ENCODE measurements at regions not wholly inside any gene's neighbourhood (a gene's known extent, or its start where the extent isn't known, plus 50 kb on each side); places are given as distances from the start of the nearest gene placed in this dataset.
"Not testable (repeated sequence)": the region's sequence is repeated elsewhere in the genome, so short reads cannot be mapped to it uniquely, and the experiment has no call there.

DNA sequence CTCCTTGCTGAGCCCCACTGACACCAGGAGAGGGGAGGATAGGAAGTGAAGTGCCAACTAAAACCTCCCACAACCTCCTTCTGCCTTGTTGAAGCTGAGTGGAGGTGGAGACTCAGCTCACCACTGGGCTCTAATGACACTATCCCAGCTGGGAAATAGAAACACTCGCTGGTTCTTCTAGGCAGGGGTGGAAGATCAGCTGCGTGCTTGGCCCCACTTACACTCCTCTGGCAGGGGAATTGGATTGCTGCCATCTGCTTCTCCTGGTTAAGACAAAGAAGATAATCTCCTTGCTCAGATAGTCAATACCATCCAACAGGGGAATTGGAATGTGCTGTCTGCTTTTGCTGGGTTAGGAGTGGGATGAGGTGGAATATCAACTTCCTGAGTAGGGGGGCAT lies 392.5 kb downstream of the ZNF674 start:
- DNase-seq = no peak

DNA sequence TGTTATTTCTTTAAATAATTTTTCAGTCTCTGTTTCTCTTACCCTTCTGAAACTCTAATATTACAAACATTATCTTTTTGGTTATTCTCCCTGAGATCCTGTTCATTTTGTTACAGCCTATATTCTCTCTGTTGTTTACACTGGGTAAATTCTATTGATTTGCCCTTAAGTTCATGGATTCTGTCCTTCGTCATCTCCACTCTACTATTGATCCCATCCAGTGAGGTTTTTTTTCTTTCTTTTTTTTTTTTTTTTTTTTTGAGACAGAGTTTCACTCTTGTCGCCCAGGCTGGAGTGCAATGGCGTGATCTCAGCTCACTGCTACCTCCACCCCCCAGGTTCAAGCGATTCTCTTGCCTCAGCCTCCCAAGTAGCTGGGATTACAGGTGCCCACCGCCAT lies 393.9 kb downstream of the ZNF674 start:
- not testable (repeated sequence) for DNase-seq

DNA sequence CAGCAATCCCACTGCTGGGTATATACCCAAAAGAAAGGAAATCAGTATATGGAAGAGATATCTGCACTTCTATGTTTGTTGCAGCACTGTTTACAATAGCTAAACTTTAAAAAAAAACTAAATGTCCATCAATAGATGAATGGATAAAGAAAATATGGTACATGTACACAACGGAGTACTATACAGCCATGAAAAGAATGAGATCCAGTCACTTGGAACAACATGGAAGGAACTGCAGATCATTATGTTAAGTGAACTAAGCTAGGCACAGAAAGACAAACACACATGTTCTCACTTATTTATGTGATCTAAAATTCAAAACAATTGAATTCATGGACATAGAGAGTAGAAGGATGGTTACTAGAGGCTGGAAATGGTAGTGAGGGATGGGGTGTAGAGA lies 400.7 kb downstream of the ZNF674 start:
- DNase-seq = no peak

DNA sequence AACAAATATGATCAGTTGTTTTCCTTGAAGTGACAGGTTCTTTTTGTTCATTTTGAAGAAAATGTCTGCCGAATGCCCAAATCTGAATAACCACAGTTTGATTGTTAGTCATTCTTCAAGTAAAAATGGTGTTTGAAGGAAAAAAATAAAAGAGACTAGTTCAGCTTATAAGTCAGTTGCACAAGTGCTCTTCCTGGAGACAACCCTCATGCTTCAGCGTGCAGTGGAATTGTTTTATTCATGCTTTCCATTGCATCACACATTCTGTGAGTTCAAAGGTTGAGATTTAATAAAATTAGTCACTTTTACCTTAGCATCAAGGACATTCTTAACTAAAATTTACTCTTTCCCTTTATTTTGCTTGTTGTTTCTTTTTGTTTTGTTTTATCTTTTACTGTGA lies 404.9 kb downstream of the ZNF674 start:
- no peak for DNase-seq

DNA sequence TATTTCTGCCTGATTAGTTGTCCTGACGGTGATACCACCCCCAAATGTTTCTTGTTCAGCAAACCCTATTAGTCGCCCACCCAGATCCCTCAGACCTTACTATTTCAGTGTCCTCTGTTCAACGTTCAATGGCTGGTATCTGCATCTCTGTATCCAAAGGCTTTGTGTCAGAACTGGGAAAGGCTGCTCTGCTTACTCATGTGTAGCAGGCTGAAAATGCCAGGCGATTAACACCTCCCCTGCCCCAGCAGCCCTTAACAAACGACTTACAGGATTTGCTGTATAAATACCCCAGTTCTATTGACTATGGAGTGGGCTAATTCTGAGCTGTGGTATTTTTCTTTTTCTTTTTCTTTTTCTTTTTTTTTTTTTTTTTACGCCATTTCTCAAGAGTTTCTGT lies 415.0 kb downstream of the ZNF674 start:
- no peak for DNase-seq

DNA sequence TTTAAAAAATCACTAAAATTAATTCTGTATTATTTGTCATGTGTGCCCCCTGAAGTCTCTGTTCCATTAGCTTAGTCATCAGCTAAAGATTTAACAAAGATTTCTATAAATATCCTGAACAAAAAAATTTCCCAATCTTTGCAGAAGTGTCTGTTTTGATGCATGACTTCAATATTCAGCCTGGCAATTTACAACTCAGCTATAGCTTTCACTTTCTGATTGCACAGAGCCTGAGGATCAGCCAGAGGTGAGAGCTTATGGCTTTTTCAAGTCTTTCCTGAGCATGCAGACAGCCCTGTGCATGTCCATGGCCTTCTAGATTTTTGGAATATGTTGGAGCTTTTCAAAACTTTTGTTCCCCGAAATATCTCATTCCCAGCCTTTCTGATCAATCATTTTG lies 420.1 kb downstream of the ZNF674 start:
- no peak for DNase-seq

DNA sequence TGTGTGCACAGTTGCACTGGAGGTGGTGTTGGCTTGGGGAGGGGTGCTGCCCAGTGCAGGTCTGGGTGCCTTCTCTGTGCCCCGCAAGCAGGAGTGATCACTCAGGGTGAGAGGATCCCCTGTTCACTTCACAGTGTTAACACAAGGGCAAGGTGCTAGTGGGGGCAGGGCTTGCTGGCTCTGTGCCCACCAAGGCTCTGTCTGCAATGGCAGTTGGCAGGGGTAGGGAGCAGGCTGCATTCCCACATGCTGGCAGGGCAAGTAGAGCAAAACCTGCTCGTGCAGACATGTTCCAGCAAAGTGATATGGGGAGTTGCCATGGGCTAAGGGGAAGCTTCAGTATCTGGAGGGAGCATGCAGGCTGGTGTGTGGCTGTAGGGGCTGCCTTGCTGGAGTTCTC lies 428.0 kb downstream of the ZNF674 start:
- DNase-seq = no peak

DNA sequence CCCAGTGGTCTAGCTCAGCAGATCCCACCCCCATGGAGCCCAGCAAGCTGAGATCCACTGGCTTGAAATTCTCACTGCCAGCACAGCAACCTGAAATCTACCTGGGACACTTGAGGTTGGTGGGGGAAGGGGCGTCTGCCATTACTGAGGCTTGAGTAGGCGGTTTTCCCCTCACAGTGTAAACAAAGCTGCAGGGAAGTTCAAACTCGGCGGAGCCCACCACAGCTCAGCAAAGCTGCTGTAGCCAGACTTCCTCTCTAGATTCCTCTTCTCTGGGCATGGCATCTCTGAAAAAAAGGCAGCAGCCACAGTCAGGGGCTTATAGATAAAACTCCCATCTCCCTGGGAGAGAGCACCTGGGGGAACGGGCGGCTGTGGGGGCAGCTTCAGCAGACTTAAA lies 457.9 kb downstream of the ZNF674 start:
- not testable (repeated sequence) for DNase-seq

DNA sequence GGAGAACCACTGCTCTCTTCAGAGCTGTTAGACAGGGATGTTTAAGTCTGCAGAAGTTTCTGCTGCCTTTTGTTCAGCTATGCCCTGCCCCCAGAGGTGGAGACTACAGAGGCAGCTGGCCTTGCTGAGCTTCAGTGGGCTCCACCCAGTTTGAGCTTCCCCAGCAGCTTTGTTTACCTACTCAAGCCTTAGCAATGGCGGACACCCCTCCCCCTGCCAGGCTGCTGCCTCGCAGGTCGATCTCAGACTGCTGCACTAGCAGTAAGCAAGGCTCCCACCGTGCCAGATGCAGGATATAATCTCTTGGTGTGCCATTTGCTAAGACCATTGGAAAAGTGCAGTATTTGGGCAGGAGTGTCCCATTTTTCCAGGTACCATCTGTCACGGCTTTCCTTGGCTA lies 465.1 kb downstream of the ZNF674 start:
- DNase-seq = not testable (repeated sequence)

DNA sequence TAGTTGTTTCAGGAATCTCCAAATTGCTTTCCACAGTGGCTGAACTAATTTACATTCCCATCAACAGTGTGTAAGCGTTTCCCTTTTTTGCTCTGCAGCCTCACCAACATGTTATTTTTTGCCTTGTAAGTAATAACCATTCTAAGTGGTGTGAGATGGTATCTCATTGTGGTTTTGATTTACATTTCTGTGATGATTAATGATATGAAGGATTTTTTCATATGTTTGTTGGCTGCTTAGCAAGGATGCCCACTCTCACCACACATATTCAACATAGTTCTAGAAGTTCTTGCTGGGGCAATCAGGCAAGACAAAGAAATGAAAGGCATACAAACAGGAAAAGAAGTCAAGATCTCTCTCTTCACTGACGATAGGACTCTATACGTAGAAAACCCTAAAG lies 472.4 kb downstream of the ZNF674 start:
- no peak for DNase-seq

DNA sequence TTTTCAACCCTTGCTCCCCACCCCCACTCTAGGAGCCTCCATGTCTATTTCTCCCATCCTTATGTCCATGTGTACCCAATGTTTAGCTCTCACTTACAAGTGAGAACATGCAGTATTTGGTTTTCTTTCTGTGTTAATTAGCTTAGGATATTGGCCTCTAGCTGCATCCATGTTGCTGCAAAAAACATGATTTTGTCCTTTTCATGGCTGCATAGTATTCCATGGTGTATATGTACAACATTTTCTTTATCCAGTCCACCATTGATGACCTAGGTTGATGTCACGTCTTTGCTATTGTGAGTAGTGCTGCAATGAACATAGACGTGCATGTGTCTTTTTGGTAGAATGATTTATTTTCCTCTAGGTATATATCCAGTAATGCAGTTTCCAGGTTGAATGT lies 472.8 kb downstream of the ZNF674 start:
- DNase-seq = no peak

DNA sequence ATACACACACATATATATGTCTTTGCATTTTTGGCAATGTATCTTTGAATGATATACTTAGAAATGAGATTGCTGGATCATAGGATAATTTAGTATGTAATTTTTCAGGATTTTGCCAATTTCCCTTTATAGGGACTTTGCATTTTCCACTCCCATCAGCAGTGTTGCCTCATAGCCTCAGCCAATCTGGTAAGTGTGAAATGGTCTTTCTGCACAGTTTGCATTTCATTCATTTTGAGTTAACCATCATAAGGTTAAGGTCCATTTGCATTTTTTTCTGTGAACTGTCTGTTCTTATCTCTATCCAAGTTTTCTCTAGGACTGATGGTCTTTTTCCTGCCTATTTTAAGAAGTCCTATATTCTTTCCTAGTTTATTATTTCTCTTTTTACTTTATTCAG lies 474.8 kb downstream of the ZNF674 start:
- no peak for DNase-seq

DNA sequence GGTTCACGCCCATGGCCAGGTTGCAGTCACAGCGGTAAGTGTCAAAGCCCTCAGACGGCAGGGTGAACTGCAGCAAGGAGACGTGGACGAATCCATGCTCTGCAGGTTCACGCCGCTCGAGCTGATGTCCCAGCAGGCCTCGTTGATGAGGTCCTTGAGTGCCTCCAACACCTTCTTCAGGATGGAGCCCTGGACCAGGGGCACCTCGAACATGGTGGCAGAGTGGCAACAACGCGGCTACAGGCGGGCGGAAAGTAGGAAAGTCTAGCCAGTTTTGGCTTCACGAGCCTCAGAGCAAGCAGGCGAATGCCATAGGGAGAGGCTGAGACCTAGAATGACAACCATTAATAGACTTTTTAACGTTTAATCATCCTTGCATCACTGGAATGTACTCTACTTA lies 485.9 kb downstream of the ZNF674 start:
- DNase-seq = no peak

DNA sequence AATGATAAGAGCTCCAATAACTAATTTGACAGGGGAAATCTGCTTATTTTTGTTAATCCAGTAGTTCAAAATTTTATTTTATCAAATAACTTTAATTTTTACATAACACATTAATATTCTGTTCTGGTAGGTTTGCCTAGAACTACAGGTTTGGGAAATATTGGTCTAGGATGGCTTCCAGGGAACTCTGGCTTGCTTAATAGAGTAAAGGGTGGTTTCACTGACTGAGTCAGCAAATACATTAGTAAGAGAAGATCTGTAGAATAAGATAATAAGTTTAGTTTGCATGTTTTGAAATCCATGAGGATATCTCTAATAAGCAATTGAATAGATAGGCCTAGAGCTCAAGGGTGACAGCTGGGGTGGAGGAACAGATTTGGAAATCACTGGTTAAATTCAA lies 500.7 kb downstream of the ZNF674 start:
- no peak for DNase-seq

DNA sequence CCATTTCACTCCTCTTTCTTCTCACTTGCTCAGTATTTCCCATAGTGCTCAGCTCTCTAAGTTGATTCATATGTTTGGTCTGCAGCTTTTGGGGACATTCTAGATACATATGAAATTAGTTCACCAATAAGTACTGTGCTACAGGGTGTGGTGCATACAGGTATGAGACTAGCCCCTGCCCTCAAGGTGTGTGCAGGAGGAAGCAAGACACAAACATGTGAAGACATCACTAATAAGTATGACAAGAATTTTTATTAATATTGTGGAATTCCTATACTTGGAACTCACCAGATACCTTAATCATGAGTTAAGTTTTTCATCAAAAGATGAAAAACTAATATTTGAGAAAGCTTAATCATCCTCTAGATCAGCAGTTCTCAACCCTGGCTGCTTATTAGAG lies 505.2 kb downstream of the ZNF674 start:
- no peak for DNase-seq

DNA sequence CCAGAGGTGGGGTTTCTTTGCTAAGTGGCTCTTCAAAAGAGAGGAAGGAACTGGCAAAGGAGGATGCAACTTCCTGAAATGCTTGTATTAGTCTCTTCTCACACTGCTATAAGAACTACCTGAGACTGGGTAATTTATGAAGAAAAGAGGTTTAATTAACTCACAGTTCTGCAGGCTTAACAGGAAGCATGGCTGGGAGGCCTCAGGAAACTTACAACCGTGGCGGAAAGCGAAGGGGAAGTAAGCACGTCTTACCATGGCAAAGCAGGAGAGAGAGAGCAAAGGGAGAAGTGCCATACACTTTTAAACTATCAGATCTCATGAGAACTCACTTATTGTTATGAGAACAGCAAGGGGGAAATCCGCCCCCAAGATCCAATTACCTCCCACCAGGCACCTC lies 505.7 kb downstream of the ZNF674 start:
- DNase-seq = no peak

DNA sequence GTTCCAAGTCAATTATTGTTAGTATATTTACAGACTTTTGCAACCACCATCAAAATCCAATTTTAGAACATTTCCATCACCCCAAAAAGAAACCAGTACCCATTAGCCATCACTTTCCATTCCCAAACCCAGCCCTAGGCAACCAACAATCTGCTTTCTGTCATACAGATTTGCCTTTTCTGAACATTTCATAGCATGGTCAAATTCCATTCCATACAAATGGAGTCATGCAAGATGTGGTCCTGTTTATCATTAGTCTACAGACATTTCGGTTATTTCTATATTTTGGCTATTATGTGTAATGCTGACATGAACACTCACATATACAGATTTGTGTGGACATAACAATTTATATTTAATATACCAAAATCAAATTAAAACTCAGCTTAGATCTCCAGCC lies 508.7 kb downstream of the ZNF674 start:
- no peak for DNase-seq

DNA sequence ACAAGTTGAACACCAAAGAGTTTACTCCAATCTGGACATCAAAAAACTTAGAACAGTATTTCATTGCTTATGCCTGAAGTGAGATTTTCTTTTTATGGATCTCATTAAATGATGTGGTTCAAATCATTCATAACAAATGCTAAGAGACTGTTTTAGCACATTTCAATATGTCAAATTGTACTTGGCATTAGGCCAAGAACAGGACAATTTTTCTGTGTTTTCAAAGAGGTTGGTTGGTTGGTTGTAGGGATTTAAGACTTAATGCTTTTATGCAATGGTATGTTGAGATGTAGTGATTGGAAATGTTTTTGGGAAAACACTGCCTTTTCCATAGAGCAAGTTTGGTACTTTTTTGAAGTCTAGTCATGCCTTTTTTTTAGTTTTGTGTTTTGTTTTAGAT lies 510.4 kb downstream of the ZNF674 start:
- no peak for DNase-seq

DNA sequence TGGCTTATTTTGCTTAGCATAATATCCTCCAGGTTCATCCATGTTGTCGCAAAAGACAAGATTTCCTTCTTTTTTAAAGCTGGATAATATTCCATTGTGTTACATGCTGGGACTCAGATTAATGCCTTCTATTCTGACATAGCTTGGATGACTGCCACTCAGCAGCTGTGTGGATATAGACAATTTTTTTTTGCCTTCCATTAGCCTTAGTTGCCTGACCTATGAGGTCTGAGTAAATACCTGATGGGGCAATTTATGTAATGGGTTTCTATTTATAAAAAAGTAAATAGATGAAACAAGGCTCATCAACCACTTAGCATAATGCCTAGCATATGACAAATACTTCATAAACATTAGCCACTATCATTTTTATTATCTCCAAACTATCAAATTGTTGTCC lies 515.4 kb downstream of the ZNF674 start:
- no peak for DNase-seq

DNA sequence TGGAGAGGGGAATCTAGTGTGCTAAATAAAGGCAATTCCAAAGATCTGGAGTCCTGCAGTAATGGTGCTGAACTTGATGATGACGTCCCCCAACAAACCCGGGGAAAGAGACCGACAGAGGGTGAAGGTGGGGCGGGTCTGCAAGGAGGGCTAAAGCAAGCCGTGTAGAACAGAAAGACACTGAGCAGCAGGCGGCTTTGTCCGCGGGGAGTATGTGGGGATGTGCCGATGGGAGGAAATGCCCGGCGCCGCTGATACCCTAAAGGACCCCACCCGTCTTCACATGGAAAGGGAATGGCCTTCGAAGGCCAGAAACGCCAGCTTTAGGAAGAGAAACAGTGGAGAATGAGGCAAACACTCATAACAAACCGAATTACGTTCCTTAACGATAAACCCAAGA lies 528.9 kb downstream of the ZNF674 start:
- DNase-seq = no peak

DNA sequence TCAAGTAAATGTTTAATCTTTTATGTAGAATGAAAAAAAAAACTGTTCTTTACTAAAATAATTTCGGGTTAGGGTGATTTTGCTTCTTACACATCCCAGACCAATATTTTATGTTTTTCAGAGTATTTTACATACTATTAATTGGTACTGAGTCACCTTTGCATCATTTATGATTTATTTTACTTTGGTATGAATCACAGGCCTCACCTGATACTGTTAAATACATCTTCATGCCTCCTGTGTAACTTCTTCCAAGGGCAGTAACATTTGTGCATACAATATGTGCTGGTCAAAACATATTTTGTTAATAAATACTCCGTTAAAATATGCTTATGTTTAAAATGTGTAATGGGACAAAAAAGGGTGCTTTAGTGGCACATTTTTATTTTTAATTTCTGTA lies 529.6 kb downstream of the ZNF674 start:
- no peak for DNase-seq

DNA sequence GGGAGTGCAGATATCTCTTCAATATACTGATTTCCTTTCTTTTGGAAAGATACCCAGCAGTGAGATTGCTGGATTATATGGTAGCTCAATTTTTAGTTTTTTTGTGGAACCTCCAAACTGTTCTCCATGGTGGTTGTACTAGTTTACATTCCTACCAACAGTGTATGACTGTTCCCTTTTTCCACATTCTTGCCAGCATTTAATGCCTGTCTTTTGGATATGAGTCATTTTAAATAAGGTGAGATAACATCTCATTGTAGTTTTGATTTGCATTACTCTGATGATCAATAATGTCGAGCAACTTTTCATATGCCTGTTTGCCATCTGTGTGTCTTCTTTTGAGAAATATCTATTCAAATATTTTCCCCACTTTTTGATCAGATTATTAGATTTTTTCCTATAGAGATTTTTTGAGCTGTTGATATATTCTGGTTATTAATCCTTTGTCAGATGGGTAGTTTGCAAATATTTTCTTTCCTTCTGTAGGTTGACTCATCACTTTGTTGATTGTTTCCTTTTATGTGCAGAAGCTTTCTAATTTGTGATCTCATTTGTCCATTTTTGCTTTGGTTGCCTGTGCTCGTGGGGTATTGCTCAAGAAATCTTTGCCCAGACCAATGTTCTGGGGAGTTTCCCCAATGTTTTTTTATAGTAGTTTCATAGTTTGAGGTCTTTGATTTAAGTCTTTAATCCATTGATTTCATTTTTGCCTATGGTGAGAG lies 552.7 kb downstream of the ZNF674 start:
- no peak for DNase-seq

DNA sequence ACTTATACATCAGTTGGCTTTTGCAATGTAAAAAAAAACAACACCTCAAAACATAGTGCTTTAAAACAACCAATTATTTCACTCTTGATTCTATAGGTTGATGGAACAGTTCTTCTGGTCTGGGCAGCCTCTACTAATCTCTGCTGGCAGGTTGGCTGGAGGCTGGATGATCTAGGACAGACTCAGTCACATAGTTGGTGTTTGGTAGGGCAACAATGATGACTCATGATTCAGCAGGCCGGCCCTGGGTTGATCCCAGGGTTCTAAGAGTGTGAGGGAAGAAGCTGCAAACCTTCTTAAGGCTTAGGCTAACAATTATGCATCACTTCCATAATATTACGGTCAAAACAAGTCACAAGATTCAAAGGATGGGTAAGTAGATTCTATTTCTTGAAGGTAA lies 558.2 kb downstream of the ZNF674 start:
- DNase-seq = no peak

DNA sequence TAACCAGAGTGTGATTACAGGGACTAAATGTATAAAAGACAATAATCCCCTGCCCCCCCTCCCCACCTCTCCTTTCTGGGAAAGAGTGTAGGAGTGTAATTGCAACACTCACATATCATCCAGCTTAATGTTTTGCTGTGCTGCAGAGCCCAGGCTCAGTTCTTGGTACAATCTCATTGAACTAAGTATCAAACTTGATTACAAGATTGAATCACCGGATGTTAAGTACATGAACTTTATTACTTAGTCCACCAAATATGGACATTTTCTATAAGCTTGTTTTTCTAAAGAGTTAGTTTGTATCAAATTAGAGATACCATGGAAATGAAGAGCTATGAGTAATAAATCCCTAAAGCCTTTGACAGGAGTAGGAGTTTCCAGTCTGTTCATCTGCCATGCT lies 559.1 kb downstream of the ZNF674 start:
- no peak for DNase-seq

DNA sequence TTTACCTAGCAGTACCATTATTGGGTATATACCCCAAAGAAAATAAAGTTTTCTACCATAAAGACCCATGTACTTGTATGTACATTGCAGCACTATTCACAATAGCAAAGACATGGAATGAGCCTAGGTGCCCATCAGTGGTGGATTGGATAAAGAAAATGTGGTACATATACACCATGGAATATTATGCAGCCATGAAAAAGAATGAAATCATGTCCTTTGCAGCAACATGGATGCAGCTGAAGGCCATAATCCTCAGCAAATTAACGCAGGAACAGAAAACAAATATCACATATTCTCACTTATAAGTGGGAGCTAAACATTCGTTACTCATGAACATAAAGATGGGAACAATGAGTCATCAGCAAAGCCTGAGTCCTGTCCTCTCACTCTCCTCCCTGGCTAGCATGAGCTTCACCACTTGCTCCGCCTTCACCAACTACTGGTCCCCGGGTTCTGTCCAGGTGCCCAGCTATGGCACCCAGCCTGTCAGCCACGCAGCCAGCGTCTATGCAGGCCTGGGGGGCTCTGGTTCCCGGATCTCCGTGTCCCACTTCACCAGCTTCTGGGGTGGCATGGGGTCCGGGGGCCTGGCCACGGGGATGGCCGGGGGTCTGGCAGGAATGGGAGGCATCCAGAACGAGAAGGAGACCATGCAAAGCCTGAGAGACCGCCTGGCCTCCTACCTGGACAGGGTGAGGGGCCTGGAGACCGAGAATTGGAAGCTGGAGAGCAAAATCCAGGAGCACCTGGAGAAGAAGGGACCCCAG lies 562.1 kb downstream of the ZNF674 start:
- not testable (repeated sequence) for DNase-seq

All from DMS79 (cell line).